GM19468 (cell line): ENCODE measurements at regions not wholly inside any gene's neighbourhood (a gene's known extent, or its start where the extent isn't known, plus 50 kb on each side); places are given as distances from the start of the nearest gene placed in this dataset.
A peak's percentile ranks its signal among the peaks of the same experiment; 100 is the strongest.
"Not testable (repeated sequence)": the region's sequence is repeated elsewhere in the genome, so short reads cannot be mapped to it uniquely, and the experiment has no call there.

Experiments
- ATAC-seq: cut with Tn5 transposase; IDR thresholded peaks from one replicate; pipeline ENCODE4 v1.9.1; 2021; ENCODE audit warnings: mild to moderate bottlenecking, moderate library complexity, moderate number of reproducible peaks; ENCODE audit not compliant: unreplicated experiment; ENCODE audit errors: extremely low read depth

GRCh38 chr1:147103416-147104155 is 68.7 kb downstream of the PRKAB2 start:
- not testable (repeated sequence) for ATAC-seq

- ATAC-seq = no peak
These were observed 73.1 kb downstream of the PRKAB2 start for GRCh38 chr1:147099192-147099591.

GRCh38 chr1:147098338-147098973 is 73.8 kb downstream of the PRKAB2 start:
- ATAC-seq = not testable (repeated sequence)

GRCh38 chr1:147095691-147096090 is 76.6 kb downstream of the PRKAB2 start:
- no peak for ATAC-seq

- ATAC-seq = no peak
These were observed 80.5 kb downstream of the PRKAB2 start for GRCh38 chr1:147091801-147092200.

GRCh38 chr1:147089457-147089856 is 82.8 kb downstream of the PRKAB2 start:
- no peak for ATAC-seq

GRCh38 chr1:147086129-147086528 is 86.1 kb downstream of the PRKAB2 start:
- no peak for ATAC-seq

GRCh38 chr1:147084273-147085096 is 87.8 kb downstream of the PRKAB2 start:
- peak; percentile 40 for ATAC-seq

GRCh38 chr1:147083919-147084272 is 88.4 kb downstream of the PRKAB2 start:
- ATAC-seq = no peak

GRCh38 chr1:147080671-147081394 is 91.4 kb downstream of the PRKAB2 start:
- ATAC-seq = no peak

GRCh38 chr1:147080006-147080661 is 92.1 kb downstream of the PRKAB2 start:
- ATAC-seq = no peak

GRCh38 chr1:147079400-147080005 is 92.8 kb downstream of the PRKAB2 start:
- no peak for ATAC-seq

- ATAC-seq = no peak
These were observed 93.5 kb downstream of the PRKAB2 start for GRCh38 chr1:147078606-147079399.

- no peak for ATAC-seq
These were observed 94.2 kb downstream of the PRKAB2 start for GRCh38 chr1:147077936-147078605.

- ATAC-seq = no peak
These were observed 94.7 kb downstream of the PRKAB2 start for GRCh38 chr1:147077523-147077922.

- ATAC-seq = no peak
These were observed 95.2 kb downstream of the PRKAB2 start for GRCh38 chr1:147077081-147077480.

- no peak for ATAC-seq
These were observed 95.8 kb downstream of the PRKAB2 start for GRCh38 chr1:147076442-147076841.
